Lower leg skin (tissue), 4 donors: ENCODE measurements at regions not wholly inside any gene's neighbourhood (a gene's known extent, or its start where the extent isn't known, plus 50 kb on each side); places are given as distances from the start of the nearest gene placed in this dataset.

Experiments used
- DNase-seq, 2 donors: peaks; one replicate each; pipeline ENCODE4 v3.0.0-alpha.2; 2019; ENCODE audit warnings: low spot score in 2 of 2
- H3K4me3 ChIP-seq: fragments of 200-600 bp; sonication (generic); 2 replicates; pipeline ENCODE4 v1.5.1; 2017; ENCODE audit warnings: mild to moderate bottlenecking, low read depth; ENCODE audit not compliant: poor library complexity, severe bottlenecking
- CTCF ChIP-seq, 3 donors: fragments of 450-650 bp; IDR thresholded peaks; one replicate each; pipeline ENCODE4 v1.5.1; 2016; ENCODE audit warnings: antibody characterized with exemption in 3 of 3, mild to moderate bottlenecking in 3 of 3, moderate library complexity in 2 of 3
- POLR2A ChIP-seq, 2 donors: fragments of 450-650 bp; IDR thresholded peaks; one replicate each; pipeline ENCODE4 v1.6.1; 2016 to 2017; ENCODE audit warnings: antibody characterized with exemption in 2 of 2, mild to moderate bottlenecking in 1 of 2, moderate library complexity in 1 of 2
- WGBS, 2 donors: methylation state at CpG; one replicate each; pipeline ENCODE4 v1.1.5; 2018; 5-methylcytosine and 5-hydroxymethylcytosine counted together
- intact Hi-C: fragments of 100-400 bp; cut with DNase I; formaldehyde crosslinking; loops from one replicate; pipeline ENCODE4 v1.15.0; 2023; ENCODE audit warnings: low total_unique reads

GRCh38 chr15:81789403-81789802 lies 256.4 kb downstream of the MEX3B start:
- intact Hi-C loops = no loop called here
- 89 to 91% methylated on average over 4 of the region's 4 CpGs for WGBS, 2 donors
- H3K4me3 ChIP-seq = no peak overlapping the region
- DNase-seq = no peak
- no peak for TF ChIP-seq POLR2A (IDR thresholded peaks at IDR 0.05)
- TF ChIP-seq CTCF (IDR thresholded peaks at IDR 0.05) = no peak

DNA sequence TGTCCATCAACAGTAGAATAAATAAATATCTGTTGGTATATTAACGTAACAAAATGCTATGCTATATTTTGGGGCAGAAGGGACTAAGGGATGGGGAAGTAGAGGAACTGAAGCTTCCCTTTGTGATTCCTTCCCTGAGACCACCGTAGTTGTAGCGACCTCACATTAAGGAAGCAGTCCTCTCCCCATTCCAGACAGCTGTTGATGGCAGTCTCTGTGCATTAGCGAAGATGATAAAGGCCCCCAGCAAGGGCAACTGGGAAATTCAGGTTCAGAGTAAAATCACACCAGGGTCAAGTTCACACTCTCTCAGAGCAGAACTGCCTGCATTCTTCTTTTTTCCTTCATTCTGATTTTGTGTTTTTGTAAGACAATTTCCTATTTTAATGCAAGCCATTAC lies 259.0 kb downstream of the MEX3B start:
- intact Hi-C loops = no loop called here
- WGBS, 2 donors = 84 to 87% methylated on average over 4 of the region's 4 CpGs
- TF ChIP-seq CTCF (IDR thresholded peaks at IDR 0.05) (no peak), POLR2A (IDR thresholded peaks at IDR 0.05) (no peak)
- no peak for DNase-seq
- no peak overlapping the region for H3K4me3 ChIP-seq

- 90 to 91% methylated on average over 5 of the region's 5 CpGs for WGBS, 2 donors
- TF ChIP-seq POLR2A (IDR thresholded peaks at IDR 0.05) = no peak
- intact Hi-C loops = no loop called here
- H3K4me3 ChIP-seq = no peak overlapping the region
- DNase-seq = no peak
Measured at GRCh38 chr15:81785679-81786078, 260.1 kb downstream of the MEX3B start.

DNA sequence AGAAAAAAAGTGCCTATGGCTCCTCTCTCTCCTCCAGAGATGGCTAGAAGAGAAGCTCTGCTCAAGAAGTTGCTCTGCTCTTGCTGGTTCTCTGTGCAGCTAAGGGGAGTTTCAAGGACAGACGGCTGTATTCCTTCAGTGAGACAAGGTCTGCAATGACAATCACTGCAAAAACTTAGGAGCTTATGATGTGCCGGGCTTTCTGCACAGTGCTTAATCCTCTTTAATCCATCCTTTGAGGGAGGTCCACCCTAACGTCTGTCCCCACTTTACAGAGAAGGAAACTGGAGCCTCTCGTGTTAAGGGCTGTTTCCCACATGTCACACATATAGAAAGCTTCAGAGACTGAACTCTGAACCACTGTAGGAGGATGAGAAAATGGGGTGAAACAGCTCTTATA lies 260.6 kb downstream of the MEX3B start:
- DNase-seq = no peak

GRCh38 chr15:81784751-81785150 lies 261.1 kb downstream of the MEX3B start:
- H3K4me3 ChIP-seq = no peak overlapping the region
- 77 to 80% methylated on average over 6 of the region's 6 CpGs for WGBS, 2 donors
- intact Hi-C loops = no loop called here
- DNase-seq = no peak
- no peak for TF ChIP-seq POLR2A (IDR thresholded peaks at IDR 0.05)
- TF ChIP-seq CTCF (IDR thresholded peaks at IDR 0.05) = no peak

More for the DNA sequence above, 260.6 kb downstream of the MEX3B start:
- no peak overlapping the region for H3K4me3 ChIP-seq
- TF ChIP-seq CTCF (IDR thresholded peaks at IDR 0.05) (no peak), POLR2A (IDR thresholded peaks at IDR 0.05) (no peak)
- intact Hi-C loops = no loop called here
- WGBS, 2 donors = 84 to 87% methylated on average over 4 of the region's 4 CpGs

DNA sequence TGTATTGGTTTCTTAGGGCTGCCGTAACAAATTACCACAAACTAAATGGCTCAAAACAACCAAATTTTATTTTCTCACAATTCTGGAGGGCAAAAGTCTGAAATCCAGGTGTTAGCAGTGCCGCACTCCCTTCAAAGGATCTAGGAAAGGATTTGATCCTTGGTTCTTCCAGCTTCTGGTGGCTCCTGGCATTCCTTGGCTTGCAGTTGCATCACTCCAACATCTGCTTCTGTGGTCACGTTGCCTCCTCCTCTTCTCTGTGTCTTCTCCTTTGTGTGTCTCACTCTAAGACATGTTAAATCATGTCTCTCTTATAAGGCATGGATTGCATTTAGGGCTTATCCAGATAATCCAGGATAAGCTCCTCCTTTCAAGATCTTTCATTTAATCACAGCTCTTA lies 262.2 kb downstream of the MEX3B start:
- no peak overlapping the region for H3K4me3 ChIP-seq
- no peak for DNase-seq
- TF ChIP-seq CTCF (IDR thresholded peaks at IDR 0.05) = no peak
- WGBS, 2 donors = 79 to 85% methylated on average over 3 of the region's 3 CpGs
- intact Hi-C loops = no loop called here
